Heart left ventricle (tissue), 13 donors: ENCODE measurements at regions not wholly inside any gene's neighbourhood (a gene's known extent, or its start where the extent isn't known, plus 50 kb on each side); places are given as distances from the start of the nearest gene placed in this dataset.

Experiments
- CTCF ChIP-seq, 12 donors: fragments of 200-600 bp; sonication (generic) in 4 of 12; IDR thresholded peaks; one replicate each; pipeline versions ENCODE4 v1.5.0 to v1.8.0; 2018 to 2022; ENCODE audit warnings: antibody characterized with exemption in 12 of 12, mild to moderate bottlenecking in 5 of 12
- POLR2A ChIP-seq, 2 donors: fragments of 450-650 bp; IDR thresholded peaks; one replicate each; pipeline ENCODE4 v1.6.1; 2017; ENCODE audit warnings: antibody characterized with exemption in 2 of 2, mild to moderate bottlenecking in 2 of 2, moderate library complexity in 2 of 2
- donor health status: ischemic (EF 13 %, LVEDD 7.1; RV severe dilation, severe dysfunction).
- donor health status: DM: no; HTN: yes; CAD: no.
- donor health status: DM: no; HTN: no; CAD: no.
- donor health status: ischemic (EF 25% LVEDD 6.9; RV normal size, moderate dysfunction).
- donor health status: ischemic (EF 25% LVEDD 5.7; RV mildly dilated, moderate dysfunction).
- donor health status: ischemic (EF 35%, LVEDD 5.7; RV mildly dilated, moderate dysfunction).
- donor health status: nonischemic (EF 11% LVEDD 7.7; RV severe dilation, severe dysfunction).
- donor health status: DM: yes; HTN: yes; CAD: no.
- donor health status: PGD.
- donor health status: ischemic (EF 29% LVEDD 5.4; RV normal size, mild dysfunction).
- donor health status: nonischemic (EF 23%, LVEDD 6.1; RV moderate dilation, normal function).

- TF ChIP-seq CTCF (IDR thresholded peaks at IDR 0.05): no peak
- no peak for TF ChIP-seq POLR2A (IDR thresholded peaks at IDR 0.05)
Observed at GRCh38 chr12:53808023-53808705, 56.4 kb upstream of the CISTR start.
